ENCODE measurements at regions not wholly inside any gene's neighbourhood (a gene's known extent, or its start where the extent isn't known, plus 50 kb on each side); places are given as distances from the start of the nearest gene placed in this dataset.
A peak's percentile ranks its signal among the peaks of the same experiment; 100 is the strongest.

DNA sequence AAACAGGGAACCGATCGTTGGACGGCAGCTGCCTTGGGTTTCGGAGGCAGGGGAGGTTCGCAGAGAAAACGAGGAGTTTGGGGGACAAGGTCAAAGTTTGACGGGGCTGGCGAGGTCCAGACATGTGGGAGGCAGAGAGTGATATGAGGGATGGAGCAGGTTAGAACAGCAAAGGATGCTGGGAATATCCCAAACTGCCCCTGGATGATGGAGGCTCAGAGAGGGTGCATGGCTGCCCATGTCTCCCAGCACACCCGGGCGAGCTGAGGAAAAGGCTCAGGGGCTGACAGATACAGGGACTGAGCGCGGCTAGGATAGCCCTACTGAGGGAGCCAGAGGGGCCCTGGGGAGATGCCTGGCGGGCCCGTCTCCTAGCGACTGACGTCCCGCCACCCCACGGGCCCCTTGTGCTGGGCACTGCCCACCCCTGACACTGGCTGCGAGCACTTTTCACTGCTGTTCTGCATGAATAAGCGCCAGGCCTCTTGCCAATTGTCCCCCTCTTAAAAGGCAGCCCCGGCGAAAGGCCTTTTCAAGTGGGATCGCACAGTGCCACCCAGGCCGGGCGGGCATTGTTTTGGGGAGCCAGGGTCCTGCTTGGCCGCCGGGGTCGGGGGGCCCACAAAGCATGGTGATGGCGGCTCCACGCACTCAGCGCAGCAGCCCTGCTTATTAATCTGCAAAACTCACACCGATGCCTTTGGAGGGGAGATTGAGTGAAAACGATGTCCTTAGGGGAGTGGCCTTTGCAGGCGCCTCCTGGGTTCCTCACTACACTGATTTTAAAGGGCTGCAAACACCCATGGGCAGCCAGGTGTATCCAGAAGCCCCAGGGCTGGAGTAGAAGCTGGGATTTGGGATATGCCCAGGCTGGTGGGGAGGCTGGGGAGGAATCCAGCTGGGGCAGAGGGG lies 90.0 kb upstream of the LINC01488 start:
- 51 to 58% methylated on average over 27 to 34 of the region's 34 CpGs for WGBS, 2 donors
- peak; percentile 76 to 78 for DNase-seq

DNA sequence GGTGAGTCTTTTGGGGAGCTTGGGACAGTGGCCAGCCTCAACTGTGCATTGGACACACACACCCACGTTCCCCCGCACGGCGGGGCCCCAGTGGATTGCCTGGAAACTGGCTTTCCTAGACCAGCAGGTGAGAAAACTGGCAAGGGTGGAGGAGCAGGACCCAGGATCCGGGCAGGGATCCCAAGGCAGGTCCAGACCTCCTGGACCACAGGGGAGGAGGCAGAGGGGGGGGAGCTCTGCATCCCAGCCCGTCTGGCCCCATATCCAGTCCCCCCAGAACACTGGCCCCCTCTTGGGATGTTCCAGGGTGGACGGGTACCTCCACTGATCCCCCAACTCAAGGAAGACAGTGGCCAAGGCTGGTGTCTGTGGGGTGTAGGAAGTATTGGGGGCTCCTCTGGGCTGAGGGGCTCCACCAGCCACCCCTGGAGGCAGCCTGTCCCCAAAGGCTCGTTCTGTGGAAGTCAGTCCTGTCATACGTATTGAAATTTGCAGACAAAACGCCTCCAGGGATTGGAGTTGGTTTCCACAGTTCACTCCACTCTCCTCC lies 89.3 kb upstream of the LINC01488 start:
- Histone ChIP-seq H3K4me1 (peaks cover 8 to 12% of the 10 kb centered on the region in 2 donors), H3K27me3 (no peaks in the 10 kb centered on the region), H3K27ac (peak overlapping the region in 1 of 3 donors; percentile 18), H3K9me3 (no peaks in the 10 kb centered on the region), H3K36me3 (no peaks in the 10 kb centered on the region), H3K4me3 (replicated peaks in 1 of 3) (no peak overlapping the region)
- TF ChIP-seq, protein P1, sequence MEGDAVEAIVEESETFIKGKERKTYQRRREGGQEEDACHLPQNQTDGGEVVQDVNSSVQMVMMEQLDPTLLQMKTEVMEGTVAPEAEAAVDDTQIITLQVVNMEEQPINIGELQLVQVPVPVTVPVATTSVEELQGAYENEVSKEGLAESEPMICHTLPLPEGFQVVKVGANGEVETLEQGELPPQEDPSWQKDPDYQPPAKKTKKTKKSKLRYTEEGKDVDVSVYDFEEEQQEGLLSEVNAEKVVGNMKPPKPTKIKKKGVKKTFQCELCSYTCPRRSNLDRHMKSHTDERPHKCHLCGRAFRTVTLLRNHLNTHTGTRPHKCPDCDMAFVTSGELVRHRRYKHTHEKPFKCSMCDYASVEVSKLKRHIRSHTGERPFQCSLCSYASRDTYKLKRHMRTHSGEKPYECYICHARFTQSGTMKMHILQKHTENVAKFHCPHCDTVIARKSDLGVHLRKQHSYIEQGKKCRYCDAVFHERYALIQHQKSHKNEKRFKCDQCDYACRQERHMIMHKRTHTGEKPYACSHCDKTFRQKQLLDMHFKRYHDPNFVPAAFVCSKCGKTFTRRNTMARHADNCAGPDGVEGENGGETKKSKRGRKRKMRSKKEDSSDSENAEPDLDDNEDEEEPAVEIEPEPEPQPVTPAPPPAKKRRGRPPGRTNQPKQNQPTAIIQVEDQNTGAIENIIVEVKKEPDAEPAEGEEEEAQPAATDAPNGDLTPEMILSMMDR (IDR thresholded peaks at IDR 0.05): no peak
- TF ChIP-seq POLR2A (IDR thresholded peaks at IDR 0.05): no peak
- 48 to 51% methylated on average over 9 of the region's 10 CpGs for WGBS, 2 donors
- intact Hi-C loops (cut with DNase I): no loop called here
- DNase-seq: no peak

More for the DNA sequence above, 90.0 kb upstream of the LINC01488 start:
- Histone ChIP-seq H3K27ac (peak overlapping the region in 1 of 3 donors; percentile 18), H3K4me1 (peaks cover 8 to 12% of the 10 kb centered on the region in 2 donors), H3K4me3 (replicated peaks in 1 of 3) (no peak overlapping the region), H3K27me3 (no peaks in the 10 kb centered on the region), H3K9me3 (no peaks in the 10 kb centered on the region), H3K36me3 (no peaks in the 10 kb centered on the region)
- TF ChIP-seq POLR2A (IDR thresholded peaks at IDR 0.05): no peak
- TF ChIP-seq, protein P1 (IDR thresholded peaks at IDR 0.05): no peak
- intact Hi-C loops (cut with DNase I): no loop called here

DNA sequence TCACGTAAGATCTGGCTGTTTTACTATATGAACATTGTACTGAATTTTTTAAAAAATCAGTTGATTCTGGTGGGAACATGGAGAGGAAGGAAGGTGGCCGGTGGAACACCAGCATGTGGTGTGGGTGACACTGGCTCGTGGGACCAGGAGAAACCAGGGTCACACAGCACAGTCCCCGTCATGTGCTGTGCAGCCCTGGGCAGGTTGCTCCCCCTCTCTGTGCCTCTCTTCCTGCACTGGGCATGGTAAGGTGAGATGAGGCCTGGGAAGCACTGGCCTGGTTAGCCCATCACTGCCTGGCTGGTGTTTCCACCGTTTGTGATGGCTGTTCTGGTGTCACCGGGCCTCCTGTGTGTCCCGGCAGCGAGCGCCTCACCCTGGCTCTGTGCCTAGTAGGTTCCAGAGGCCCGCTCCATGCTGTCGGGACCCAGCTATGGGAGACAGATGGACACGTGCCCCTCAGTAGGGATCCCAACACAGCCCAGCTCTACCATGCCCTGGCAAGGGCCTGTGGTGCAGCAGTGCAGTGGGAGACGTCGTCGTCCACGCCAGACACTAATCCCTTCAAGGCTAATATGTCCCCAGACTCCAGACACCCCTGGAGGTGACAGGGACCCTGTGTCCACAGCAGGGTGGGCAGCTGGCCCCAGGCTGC lies 88.2 kb upstream of the LINC01488 start:
- Histone ChIP-seq H3K36me3 (no peaks in the 10 kb centered on the region), H3K4me3 (replicated peaks in 1 of 3) (no peak overlapping the region), H3K9me3 (no peaks in the 10 kb centered on the region), H3K27me3 (no peaks in the 10 kb centered on the region), H3K27ac (no peak overlapping the region), H3K4me1 (peaks cover 8 to 12% of the 10 kb centered on the region in 2 donors)
- WGBS, 2 donors: 82 to 87% methylated on average over 13 of the region's 16 CpGs
- intact Hi-C loops (cut with DNase I): no loop called here
- no peak for DNase-seq
- TF ChIP-seq, protein P1 (IDR thresholded peaks at IDR 0.05): no peak
- no peak for TF ChIP-seq POLR2A (IDR thresholded peaks at IDR 0.05)

DNA sequence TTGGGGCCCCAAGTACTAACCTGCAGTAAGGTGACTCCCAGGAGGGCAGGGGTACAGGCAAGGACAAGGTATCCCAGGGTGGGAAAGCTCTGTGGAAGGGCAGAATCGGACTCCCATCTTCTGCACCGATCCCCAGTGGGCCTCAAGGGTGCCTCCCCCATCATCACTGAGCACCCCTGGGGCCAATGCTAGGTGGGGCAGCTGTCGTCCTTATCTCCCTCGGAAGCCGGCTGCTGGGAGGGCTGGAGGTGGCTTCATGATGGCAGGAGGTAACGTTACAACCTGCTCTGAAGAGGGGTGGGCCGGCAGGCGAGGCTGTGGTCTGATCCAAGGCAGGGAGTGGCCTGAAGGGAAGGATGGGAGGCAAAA lies 87.6 kb upstream of the LINC01488 start:
- no peaks in the 10 kb centered on the region for H3K27me3 ChIP-seq
- H3K4me3 ChIP-seq (replicated peaks in 1 of 3): no peak overlapping the region
- TF ChIP-seq POLR2A (IDR thresholded peaks at IDR 0.05): no peak
- TF ChIP-seq, protein P1 (IDR thresholded peaks at IDR 0.05): no peak
- intact Hi-C loops (cut with DNase I): no loop called here
- WGBS, 2 donors: 90 to 95% methylated on average over 8 of the region's 8 CpGs
- H3K36me3 ChIP-seq: no peaks in the 10 kb centered on the region
- no peak for DNase-seq
- peaks cover 8 to 14% of the 10 kb centered on the region in 2 donors for H3K4me1 ChIP-seq
- no peaks in the 10 kb centered on the region for H3K9me3 ChIP-seq
- no peak overlapping the region for H3K27ac ChIP-seq
